CD4-positive, alpha-beta T cell (primary cell): ENCODE measurements at regions not wholly inside any gene's neighbourhood (a gene's known extent, or its start where the extent isn't known, plus 50 kb on each side); places are given as distances from the start of the nearest gene placed in this dataset.

Source experiments
- ATAC-seq: fragments of 200-7000 bp; cut with Tn5 transposase; one replicate; pipeline ENCODE4 v1.10.0; 2022; ENCODE audit warnings: mild to moderate bottlenecking; ENCODE audit not compliant: poor library complexity
- CTCF ChIA-PET: fragments of 350-600 bp; sonication (Branson Sonifier 250); formaldehyde crosslinking; loops from one replicate; lab custom pipeline; 2021; ENCODE audit warnings: antibody characterized with exemption, inconsistent platforms; lab: Charles Lee
- POLR2A ChIA-PET: fragments of 350-600 bp; sonication (Branson Sonifier 250); formaldehyde crosslinking; loops from one replicate; lab custom pipeline; 2021; ENCODE audit warnings: antibody characterized with exemption, inconsistent platforms; lab: Charles Lee
- DNase-seq, 14 experiments: peaks; one replicate each; pipeline ENCODE4 v3.0.0-alpha.2; 2013 to 2020; ENCODE audit warnings: mixed read lengths in 2 of 14
- H3K27ac ChIP-seq, 2 donors: one replicate each; pipeline versions ENCODE4 v1.5.1 to v1.7.0; 2013; ENCODE audit warnings: low read length in 2 of 2, low read depth in 1 of 2, mild to moderate bottlenecking in 1 of 2
- H3K27me3 ChIP-seq, 2 experiments: 1 replicate in 1 of 2; 2 replicates in 1 of 2; pipeline versions ENCODE4 v1.6.1 to v1.7.0; 2013; ENCODE audit warnings: low read length in 2 of 2, control low read depth in 1 of 2, mild to moderate bottlenecking in 1 of 2, moderate library complexity in 1 of 2; ENCODE audit not compliant: insufficient read depth in 2 of 2, control insufficient read depth in 1 of 2
- H3K36me3 ChIP-seq: one replicate; pipeline ENCODE4 v1.6.1; 2013; ENCODE audit warnings: low read length, control low read depth; ENCODE audit not compliant: insufficient read depth
- H3K4me1 ChIP-seq: one replicate; pipeline ENCODE4 v1.6.1; 2013; ENCODE audit warnings: low read length, control low read depth; ENCODE audit not compliant: insufficient read depth
- H3K4me3 ChIP-seq: one replicate; pipeline ENCODE4 v1.5.1; 2013; ENCODE audit warnings: mild to moderate bottlenecking, low read length, moderate library complexity
- H3K9me3 ChIP-seq, 2 experiments: 1 replicate in 1 of 2; 2 replicates in 1 of 2; pipeline versions ENCODE4 v1.6.1 to v1.7.0; 2013; ENCODE audit warnings: low read length in 2 of 2, mild to moderate bottlenecking in 2 of 2, control low read depth in 1 of 2, moderate library complexity in 1 of 2; ENCODE audit not compliant: control insufficient read depth in 1 of 2, insufficient read depth in 1 of 2
- H3K27ac Mint-ChIP-seq: one replicate; pipeline ENCODE4 v1.8.0; 2020; ENCODE audit warnings: mixed read lengths
- H3K27me3 Mint-ChIP-seq: one replicate; pipeline ENCODE4 v1.8.0; 2021; ENCODE audit warnings: mixed read lengths
- H3K36me3 Mint-ChIP-seq: one replicate; pipeline ENCODE4 v1.8.0; 2021; ENCODE audit warnings: low read depth, mixed read lengths
- H3K4me1 Mint-ChIP-seq: one replicate; pipeline ENCODE4 v1.8.0; 2021; ENCODE audit warnings: low read depth, mixed read lengths
- H3K4me3 Mint-ChIP-seq: one replicate; pipeline ENCODE4 v1.8.0; 2020; ENCODE audit warnings: mild to moderate bottlenecking, mixed read lengths
- H3K9me3 Mint-ChIP-seq: one replicate; pipeline ENCODE4 v1.8.0; 2020; ENCODE audit warnings: mixed read lengths
- intact Hi-C, 2 experiments: fragments of 100-400 bp; cut with DNase I in 1 of 2; cut with micrococcal nuclease in 1 of 2; formaldehyde crosslinking; loops; one replicate each; pipeline versions ENCODE4 v1.15.1 to v1.9.0; 2023 to 2025; cut with DNase I, micrococcal nuclease
- TF ChIP-seq, protein P1 (sequence below): fragments of 200-600 bp; IDR thresholded peaks from one replicate; pipeline ENCODE4 v1.8.0; 2022; ENCODE audit warnings: antibody characterized with exemption, mild to moderate bottlenecking

DNA sequence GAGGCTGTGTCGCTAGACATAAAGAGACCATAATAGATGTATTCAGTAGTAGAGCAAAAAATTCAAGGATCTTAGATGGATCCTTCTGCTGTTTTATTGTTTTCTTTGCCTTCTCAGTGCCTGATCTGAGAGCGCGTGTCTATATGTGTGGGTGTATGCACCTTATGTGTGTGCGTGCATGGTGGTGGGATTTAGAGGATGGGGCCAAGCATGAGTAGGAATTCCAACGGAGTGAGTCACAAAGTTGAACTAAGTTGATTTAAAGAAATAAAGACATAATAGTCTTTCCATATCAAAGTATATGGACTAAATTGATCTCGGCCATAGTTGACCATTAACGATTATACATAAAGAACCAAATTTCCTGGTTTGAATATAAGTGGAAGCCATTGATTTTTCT lies 178.7 kb downstream of the CYYR1 start:
- Histone ChIP-seq H3K9me3 (no peaks in the 10 kb centered on the region), H3K4me1 (no peaks in the 10 kb centered on the region), H3K27ac (no peak overlapping the region), H3K27me3 (no peaks in the 10 kb centered on the region), H3K4me3 (no peak overlapping the region), H3K36me3 (no peaks in the 10 kb centered on the region)
- intact Hi-C loops: no loop called here
- Mint-ChIP-seq H3K27me3 (no peaks in the 10 kb centered on the region), H3K4me3 (no peak overlapping the region), H3K27ac (no peak overlapping the region), H3K9me3 (no peaks in the 10 kb centered on the region), H3K4me1 (no peaks in the 10 kb centered on the region), H3K36me3 (no peaks in the 10 kb centered on the region)
- no peak for DNase-seq
- TF ChIP-seq, protein P1, sequence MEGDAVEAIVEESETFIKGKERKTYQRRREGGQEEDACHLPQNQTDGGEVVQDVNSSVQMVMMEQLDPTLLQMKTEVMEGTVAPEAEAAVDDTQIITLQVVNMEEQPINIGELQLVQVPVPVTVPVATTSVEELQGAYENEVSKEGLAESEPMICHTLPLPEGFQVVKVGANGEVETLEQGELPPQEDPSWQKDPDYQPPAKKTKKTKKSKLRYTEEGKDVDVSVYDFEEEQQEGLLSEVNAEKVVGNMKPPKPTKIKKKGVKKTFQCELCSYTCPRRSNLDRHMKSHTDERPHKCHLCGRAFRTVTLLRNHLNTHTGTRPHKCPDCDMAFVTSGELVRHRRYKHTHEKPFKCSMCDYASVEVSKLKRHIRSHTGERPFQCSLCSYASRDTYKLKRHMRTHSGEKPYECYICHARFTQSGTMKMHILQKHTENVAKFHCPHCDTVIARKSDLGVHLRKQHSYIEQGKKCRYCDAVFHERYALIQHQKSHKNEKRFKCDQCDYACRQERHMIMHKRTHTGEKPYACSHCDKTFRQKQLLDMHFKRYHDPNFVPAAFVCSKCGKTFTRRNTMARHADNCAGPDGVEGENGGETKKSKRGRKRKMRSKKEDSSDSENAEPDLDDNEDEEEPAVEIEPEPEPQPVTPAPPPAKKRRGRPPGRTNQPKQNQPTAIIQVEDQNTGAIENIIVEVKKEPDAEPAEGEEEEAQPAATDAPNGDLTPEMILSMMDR: no peak
- POLR2A ChIA-PET: no interaction called here
- CTCF ChIA-PET: no interaction called here
- ATAC-seq: no peak

DNA sequence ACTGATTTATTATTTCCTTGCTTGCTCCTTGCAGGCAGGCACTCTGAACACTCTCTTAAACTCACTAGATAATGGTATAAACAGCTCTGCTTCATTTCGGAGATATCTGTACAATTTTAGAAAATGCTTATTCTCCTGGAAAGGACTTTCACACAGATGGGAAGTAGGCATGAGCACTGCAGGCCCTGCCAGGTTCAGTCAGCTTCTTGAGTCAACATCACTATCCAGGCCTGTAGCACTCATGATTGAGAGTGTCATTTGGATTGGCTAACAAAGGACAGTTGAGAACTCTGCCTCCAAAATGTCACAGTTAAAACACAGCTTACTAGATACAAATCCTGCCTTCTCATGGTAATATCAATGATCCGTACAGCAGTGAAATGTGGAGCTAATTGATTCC lies 181.9 kb downstream of the CYYR1 start:
- intact Hi-C loops: no loop called here
- Histone ChIP-seq H3K4me1 (no peaks in the 10 kb centered on the region), H3K4me3 (no peak overlapping the region), H3K27ac (no peak overlapping the region), H3K9me3 (no peaks in the 10 kb centered on the region), H3K27me3 (peaks cover 0 to 3% of the 10 kb centered on the region in 2 experiments), H3K36me3 (no peaks in the 10 kb centered on the region)
- TF ChIP-seq, protein P1: no peak
- no peaks in the 10 kb centered on the region for H3K27me3 Mint-ChIP-seq
- no peaks in the 10 kb centered on the region for H3K36me3 Mint-ChIP-seq
- no peaks in the 10 kb centered on the region for H3K9me3 Mint-ChIP-seq
- H3K4me3 Mint-ChIP-seq: no peak overlapping the region
- CTCF ChIA-PET: no interaction called here
- DNase-seq (no peak), ATAC-seq (no peak)
- no peak overlapping the region for H3K27ac Mint-ChIP-seq
- no peaks in the 10 kb centered on the region for H3K4me1 Mint-ChIP-seq
- POLR2A ChIA-PET: no interaction called here

DNA sequence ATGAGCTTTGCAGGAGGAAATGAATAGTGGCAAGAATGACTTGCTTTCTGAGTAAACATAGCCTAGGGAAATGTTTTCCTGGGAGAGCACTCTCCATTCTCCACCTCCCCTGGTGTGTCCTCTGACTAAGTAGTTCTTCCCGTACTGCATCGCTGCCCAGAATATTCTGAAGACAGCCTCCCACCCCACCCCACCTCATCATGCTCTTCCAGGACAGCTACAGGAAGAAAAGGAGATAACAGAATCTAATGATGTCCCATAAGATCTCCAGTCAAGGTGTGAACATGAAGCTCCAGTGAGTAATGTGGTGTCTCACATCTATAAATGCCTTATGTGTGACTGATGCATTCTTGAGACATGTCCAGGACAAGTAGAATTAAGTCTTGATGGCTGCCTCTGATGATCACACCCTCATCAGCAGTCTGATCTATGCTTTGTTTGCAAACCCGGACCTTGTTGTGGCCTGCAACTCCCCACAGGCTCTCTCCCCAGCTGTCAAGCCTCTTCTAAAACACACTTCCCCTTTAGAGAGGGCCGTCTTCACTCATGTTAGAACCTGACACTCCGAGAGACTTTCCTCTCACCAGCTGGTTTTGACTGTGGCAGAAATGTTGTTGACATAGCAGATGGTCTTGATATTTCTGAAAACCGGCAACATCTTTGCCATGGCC lies 183.0 kb downstream of the CYYR1 start:
- Histone ChIP-seq H3K27ac (no peak overlapping the region), H3K4me3 (no peak overlapping the region), H3K27me3 (peaks cover 0 to 3% of the 10 kb centered on the region in 2 experiments), H3K9me3 (no peaks in the 10 kb centered on the region), H3K36me3 (no peaks in the 10 kb centered on the region), H3K4me1 (no peaks in the 10 kb centered on the region)
- Mint-ChIP-seq H3K27me3 (no peaks in the 10 kb centered on the region), H3K4me1 (no peaks in the 10 kb centered on the region), H3K4me3 (no peak overlapping the region), H3K9me3 (no peaks in the 10 kb centered on the region), H3K36me3 (no peaks in the 10 kb centered on the region), H3K27ac (no peak overlapping the region)
- ATAC-seq: no peak
- peak in 1 of 14 experiments; percentile 1 for DNase-seq
- ChIA-PET CTCF (no interaction called here), POLR2A (no interaction called here)
- intact Hi-C loops: no loop called here
- TF ChIP-seq, protein P1: no peak
